Uterus (tissue), 3 donors: ENCODE measurements at regions not wholly inside any gene's neighbourhood (a gene's known extent, or its start where the extent isn't known, plus 50 kb on each side); places are given as distances from the start of the nearest gene placed in this dataset.

ENCODE experiments used
- DNase-seq, 2 donors: peaks; one replicate each; pipeline ENCODE4 v3.0.0-alpha.2; 2019 to 2020
- H3K27ac ChIP-seq, 2 donors: fragments of 200-600 bp; sonication (generic); 1 replicate in 1 of 2; 2 replicates in 1 of 2; pipeline ENCODE4 v1.5.1; 2016 to 2018
- H3K27me3 ChIP-seq, 2 donors: fragments of 200-600 bp; sonication (generic); one replicate each; pipeline ENCODE4 v1.5.1; 2018 to 2019; ENCODE audit warnings: control low read depth in 1 of 2
- H3K36me3 ChIP-seq, 2 donors: fragments of 200-600 bp; sonication (generic); one replicate each; pipeline ENCODE4 v1.5.1; 2019; ENCODE audit warnings: control low read depth in 1 of 2
- H3K4me1 ChIP-seq, 2 donors: fragments of 200-600 bp; sonication (generic); one replicate each; pipeline ENCODE4 v1.5.1; 2018 to 2019; ENCODE audit warnings: control low read depth in 1 of 2
- H3K4me3 ChIP-seq, 2 donors: fragments of 200-600 bp; sonication (generic); 1 replicate in 1 of 2; 2 replicates in 1 of 2; pipeline ENCODE4 v1.5.1; 2018 to 2019; ENCODE audit warnings: mild to moderate bottlenecking in 1 of 2
- H3K9me3 ChIP-seq, 2 donors: fragments of 200-600 bp; sonication (generic); one replicate each; pipeline ENCODE4 v1.5.1; 2019; ENCODE audit warnings: control low read depth in 1 of 2
- CTCF ChIP-seq, 4 experiments: fragments of 200-600 bp in 2 of 4; fragments of 450-650 bp in 2 of 4; sonication (generic) in 2 of 4; IDR thresholded peaks; one replicate each; pipeline ENCODE4 v1.5.1; 2016 to 2019; ENCODE audit warnings: antibody characterized with exemption in 4 of 4, mild to moderate bottlenecking in 2 of 4, moderate library complexity in 1 of 4
- POLR2A ChIP-seq, 2 donors: fragments of 450-650 bp; IDR thresholded peaks; one replicate each; pipeline ENCODE4 v1.6.1; 2016; ENCODE audit warnings: antibody characterized with exemption in 2 of 2, mild to moderate bottlenecking in 1 of 2, moderate library complexity in 1 of 2
- intact Hi-C: fragments of 100-400 bp; cut with DNase I; formaldehyde crosslinking; loops from one replicate; pipeline ENCODE4 v1.15.1; 2023; ENCODE audit warnings: low total_unique reads
- donor health status: DM: yes; HTN: yes; CAD: no.

GRCh38 chr15:77540312-77541060 is 92.2 kb downstream of the LINGO1 start:
- Histone ChIP-seq H3K9me3 (no peaks in the 10 kb centered on the region), H3K27me3 (no peaks in the 10 kb centered on the region), H3K4me3 (no peak overlapping the region), H3K27ac (no peak overlapping the region), H3K36me3 (no peaks in the 10 kb centered on the region), H3K4me1 (no peaks in the 10 kb centered on the region)
- TF ChIP-seq CTCF (IDR thresholded peaks at IDR 0.05) (no peak), POLR2A (IDR thresholded peaks at IDR 0.05) (no peak)
- no peak for DNase-seq
- intact Hi-C loops = loop anchor here (10.0 kb wide), 1 partner anchor 426 kb away; no protein-coding TSS in a partner anchor

GRCh38 chr15:77538793-77539497 is 93.8 kb downstream of the LINGO1 start:
- Histone ChIP-seq H3K4me1 (no peaks in the 10 kb centered on the region), H3K4me3 (no peak overlapping the region), H3K36me3 (no peaks in the 10 kb centered on the region), H3K9me3 (no peaks in the 10 kb centered on the region), H3K27me3 (no peaks in the 10 kb centered on the region), H3K27ac (no peak overlapping the region)
- intact Hi-C loops = no loop called here
- no peak for DNase-seq
- no peak for TF ChIP-seq POLR2A (IDR thresholded peaks at IDR 0.05)

GRCh38 chr15:77538027-77538451 is 94.7 kb downstream of the LINGO1 start:
- TF ChIP-seq POLR2A (IDR thresholded peaks at IDR 0.05) (no peak), CTCF (IDR thresholded peaks at IDR 0.05) (no peak)
- H3K4me3 ChIP-seq = no peak overlapping the region
- no peaks in the 10 kb centered on the region for H3K9me3 ChIP-seq
- H3K27me3 ChIP-seq = no peaks in the 10 kb centered on the region
- intact Hi-C loops = no loop called here
- no peaks in the 10 kb centered on the region for H3K36me3 ChIP-seq
- no peak for DNase-seq
- H3K27ac ChIP-seq = no peak overlapping the region
- no peaks in the 10 kb centered on the region for H3K4me1 ChIP-seq

- no peak for DNase-seq
- no peaks in the 10 kb centered on the region for H3K27me3 ChIP-seq
- H3K4me1 ChIP-seq = no peaks in the 10 kb centered on the region
- TF ChIP-seq POLR2A (IDR thresholded peaks at IDR 0.05) (no peak), CTCF (IDR thresholded peaks at IDR 0.05) (no peak)
- no peak overlapping the region for H3K27ac ChIP-seq
- no peaks in the 10 kb centered on the region for H3K36me3 ChIP-seq
- H3K4me3 ChIP-seq = no peak overlapping the region
- no peaks in the 10 kb centered on the region for H3K9me3 ChIP-seq
- intact Hi-C loops = no loop called here
These were observed 95.7 kb downstream of the LINGO1 start for GRCh38 chr15:77537006-77537405.

- no peak overlapping the region for H3K27ac ChIP-seq
- TF ChIP-seq CTCF (IDR thresholded peaks at IDR 0.05) = no peak
- TF ChIP-seq POLR2A (IDR thresholded peaks at IDR 0.05) = no peak
- H3K4me1 ChIP-seq = no peaks in the 10 kb centered on the region
- H3K27me3 ChIP-seq = no peaks in the 10 kb centered on the region
- H3K4me3 ChIP-seq = no peak overlapping the region
- no peaks in the 10 kb centered on the region for H3K36me3 ChIP-seq
- no peak for DNase-seq
- H3K9me3 ChIP-seq = no peaks in the 10 kb centered on the region
- intact Hi-C loops = no loop called here
These were observed 96.9 kb downstream of the LINGO1 start for GRCh38 chr15:77535845-77536244.
